AG04449 (cell line): ENCODE measurements at regions not wholly inside any gene's neighbourhood (a gene's known extent, or its start where the extent isn't known, plus 50 kb on each side); places are given as distances from the start of the nearest gene placed in this dataset.

ENCODE experiments used
- CTCF ChIA-PET: fragments of 350-600 bp; formaldehyde crosslinking; extraction: SDS; loops from one replicate; lab custom pipeline; 2021; ENCODE audit warnings: antibody characterized with exemption; lab: Yijun Ruan, JAX
- POLR2A ChIA-PET: fragments of 400-600, 350-600 bp; formaldehyde crosslinking; extraction: SDS; loops from one replicate; lab custom pipeline; 2020; ENCODE audit warnings: antibody characterized with exemption, inconsistent platforms; lab: Yijun Ruan, JAX
- DNase-seq: peaks from one replicate; pipeline ENCODE4 v3.0.0-alpha.2; 2010; ENCODE audit warnings: low read depth, low spot score
- H3K4me3 ChIP-seq: 2 replicates; pipeline ENCODE4 v1.5.1; 2011; ENCODE audit warnings: low read depth, mild to moderate bottlenecking, control low read depth, low read length
- CTCF ChIP-seq: IDR thresholded peaks from one replicate; pipeline ENCODE4 v1.5.1; 2011; ENCODE audit warnings: mild to moderate bottlenecking, moderate library complexity, low read length, control low read depth, inconsistent platforms; ENCODE audit not compliant: insufficient read depth; ENCODE audit errors: missing control alignments

GRCh38 chr18:42305869-42306593 is 351.0 kb downstream of the PIK3C3 start:
- CTCF ChIA-PET: no interaction called here
- DNase-seq: no peak
- POLR2A ChIA-PET: no interaction called here
- no peak overlapping the region for H3K4me3 ChIP-seq
- TF ChIP-seq CTCF: no peak

GRCh38 chr18:42306594-42306980 is 351.6 kb downstream of the PIK3C3 start:
- ChIA-PET POLR2A (no interaction called here), CTCF (no interaction called here)
- no peak overlapping the region for H3K4me3 ChIP-seq
- no peak for TF ChIP-seq CTCF
- no peak for DNase-seq

- CTCF ChIA-PET: no interaction called here
- DNase-seq: no peak
- POLR2A ChIA-PET: no interaction called here
- no peak for TF ChIP-seq CTCF
- no peak overlapping the region for H3K4me3 ChIP-seq
Measured at GRCh38 chr18:42310956-42311355, 355.9 kb downstream of the PIK3C3 start.

GRCh38 chr18:42326752-42327151 is 371.7 kb downstream of the PIK3C3 start:
- POLR2A ChIA-PET: no interaction called here
- CTCF ChIA-PET: no interaction called here
- no peak overlapping the region for H3K4me3 ChIP-seq
- no peak for TF ChIP-seq CTCF
- DNase-seq: no peak

GRCh38 chr18:42328931-42329330 is 373.9 kb downstream of the PIK3C3 start:
- CTCF ChIA-PET: no interaction called here

GRCh38 chr18:42330296-42330695 is 375.3 kb downstream of the PIK3C3 start:
- no peak overlapping the region for H3K4me3 ChIP-seq
- ChIA-PET POLR2A (no interaction called here), CTCF (no interaction called here)
- DNase-seq: no peak
- TF ChIP-seq CTCF: no peak

More at GRCh38 chr18:42328931-42329330, 373.9 kb downstream of the PIK3C3 start:
- POLR2A ChIA-PET: no interaction called here
- TF ChIP-seq CTCF: no peak
- no peak overlapping the region for H3K4me3 ChIP-seq
- DNase-seq: no peak
